ENCODE measurements at regions not wholly inside any gene's neighbourhood (a gene's known extent, or its start where the extent isn't known, plus 50 kb on each side); places are given as distances from the start of the nearest gene placed in this dataset.
A peak's percentile ranks its signal among the peaks of the same experiment; 100 is the strongest.

DNA sequence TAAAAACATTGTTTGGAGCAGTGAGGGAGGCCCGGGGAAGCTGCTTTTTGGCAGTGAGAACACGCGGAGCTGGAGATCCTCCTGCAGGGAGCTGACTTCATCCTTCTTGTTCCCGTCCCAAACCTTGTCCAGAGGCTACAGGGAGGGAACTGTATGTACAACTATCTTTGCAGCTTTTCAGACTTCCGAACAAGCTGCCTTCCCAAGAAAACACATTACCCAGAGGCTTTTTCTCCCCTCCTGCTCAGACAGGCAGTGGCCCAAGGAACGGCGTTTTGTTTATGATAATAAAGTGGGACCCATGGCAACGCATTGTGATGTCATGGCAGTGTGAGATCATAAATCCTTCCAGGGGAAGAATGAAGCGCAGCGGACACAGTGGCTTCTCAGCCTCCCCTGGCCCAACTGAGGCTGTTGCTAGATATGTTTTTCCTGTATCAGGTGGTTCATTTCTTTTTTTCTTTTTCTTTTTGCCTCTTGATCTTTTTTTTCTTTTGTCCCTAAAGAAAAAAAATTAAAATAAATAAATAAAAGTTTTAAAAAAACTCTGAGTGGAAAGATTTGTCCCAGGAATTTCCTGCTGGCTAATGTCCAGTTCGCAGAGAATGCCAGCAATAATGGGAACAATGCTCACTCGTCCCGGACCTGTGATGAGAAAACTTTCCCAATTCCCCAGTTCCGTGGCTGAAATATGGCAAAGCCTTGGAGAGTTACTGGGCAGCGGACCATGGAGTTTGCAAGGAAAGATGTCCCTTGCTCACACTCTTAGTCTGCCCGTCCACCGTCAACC lies 103.4 kb upstream of the MAP1LC3B2 start (continued):
- TF ChIP-seq ZNF211 (tag by site-specific recombination; IDR thresholded peaks at IDR 0.05; ENCODE audit: low read depth) (no peak), ZNF560 (tag by site-specific recombination; IDR thresholded peaks at IDR 0.05; ENCODE audit: borderline replicate concordance) (no peak), ZBTB20 (tag by site-specific recombination; IDR thresholded peaks at IDR 0.05) (peak; percentile 98), ZNF341 (tag by site-specific recombination; IDR thresholded peaks at IDR 0.05; ENCODE audit: low read depth) (no peak), ZBTB21 (tag by site-specific recombination; IDR thresholded peaks at IDR 0.05) (peak; percentile 99), IKZF3 (tag by site-specific recombination; IDR thresholded peaks at IDR 0.05) (peak; percentile 48), ZNF658 (tag by site-specific recombination; IDR thresholded peaks at IDR 0.05) (no peak), ZBTB17 (tag by site-specific recombination; IDR thresholded peaks at IDR 0.05) (peak; percentile 54; the same call in 1 of the 2 replicates), ZNF629 (tag by site-specific recombination; IDR thresholded peaks at IDR 0.05) (peak; percentile 99), GLIS1 (tag by site-specific recombination; IDR thresholded peaks at IDR 0.05) (peak; percentile 59; the same call in 1 of the 2 replicates), ZNF510 (tag by site-specific recombination; IDR thresholded peaks at IDR 0.05; ENCODE audit: insufficient replicate concordance) (no peak), ZBTB11 (tag by site-specific recombination; conservative IDR thresholded peaks at IDR 0.05; ENCODE audit: low read depth) (peak; percentile 34; the same call in 1 of the 2 replicates), KLF10 (tag by site-specific recombination; IDR thresholded peaks at IDR 0.05) (0 out of 2 replicates have a peak, but pooled peaks have one; percentile 13), PATZ1 (tag by site-specific recombination; IDR thresholded peaks at IDR 0.05) (peak; percentile 25; the same call in 1 of the 2 replicates), ZNF146 (tag by site-specific recombination; IDR thresholded peaks at IDR 0.05) (no peak), ZNF747 (tag by site-specific recombination; IDR thresholded peaks at IDR 0.05) (no peak), ZNF664 (tag by site-specific recombination; IDR thresholded peaks at IDR 0.05) (no peak), ZFP37 (tag by site-specific recombination; IDR thresholded peaks at IDR 0.05) (no peak), PRDM10 (tag by site-specific recombination; IDR thresholded peaks at IDR 0.05) (peak; percentile 55)
